WTC11 (cell line): ENCODE measurements at regions not wholly inside any gene's neighbourhood (a gene's known extent, or its start where the extent isn't known, plus 50 kb on each side); places are given as distances from the start of the nearest gene placed in this dataset.
"Not testable (repeated sequence)": the region's sequence is repeated elsewhere in the genome, so short reads cannot be mapped to it uniquely, and the experiment has no call there.

ENCODE experiments used
- FOXP1 ChIP-seq: sonication (generic); formaldehyde crosslinking; IDR thresholded peaks from 2 replicates; pipeline ENCODE4 v1.8.0; 2022; ENCODE audit warnings: missing genetic modification reagents, mild to moderate bottlenecking, moderate library complexity, borderline replicate concordance
- NFYB ChIP-seq: sonication (generic); formaldehyde crosslinking; conservative IDR thresholded peaks from 2 replicates; pipeline ENCODE4 v1.8.0; 2022; ENCODE audit warnings: low read depth, missing genetic modification reagents
- NR3C1 ChIP-seq: sonication (generic); formaldehyde crosslinking; conservative IDR thresholded peaks from 2 replicates; pipeline ENCODE4 v1.8.1; 2023; ENCODE audit warnings: low read depth, mild to moderate bottlenecking, missing genetic modification reagents
- SMAD3 ChIP-seq: sonication (generic); formaldehyde crosslinking; IDR thresholded peaks from 2 replicates; pipeline ENCODE4 v1.8.0; 2022; ENCODE audit warnings: missing genetic modification reagents, mild to moderate bottlenecking, borderline replicate concordance
- TF ChIP-seq, protein P1 (sequence below): fragments of 200-600 bp; IDR thresholded peaks from 2 replicates; pipeline ENCODE4 v1.8.0; 2022; ENCODE audit warnings: antibody characterized with exemption
- TF ChIP-seq, protein P2 (sequence below): sonication (generic); formaldehyde crosslinking; IDR thresholded peaks from 2 replicates; pipeline ENCODE4 v1.8.0; 2022; ENCODE audit warnings: mild to moderate bottlenecking, missing genetic modification reagents
- TF ChIP-seq, protein P3 (sequence below): sonication (generic); formaldehyde crosslinking; IDR thresholded peaks from 2 replicates; pipeline ENCODE4 v1.8.1; 2022; ENCODE audit warnings: low read depth, missing genetic modification reagents, borderline replicate concordance
- TF ChIP-seq, protein P4 (sequence below): fragments of 250-450 bp; sonication (Bioruptor Pico); IDR thresholded peaks from 2 replicates; pipeline ENCODE4 v2.1.2; 2022; ENCODE audit warnings: mild to moderate bottlenecking, moderate library complexity
- TF ChIP-seq, protein P5 (sequence below): sonication (generic); formaldehyde crosslinking; IDR thresholded peaks from 2 replicates; pipeline ENCODE4 v1.8.1; 2023; ENCODE audit warnings: mild to moderate bottlenecking, missing genetic modification reagents, moderate library complexity
- TF ChIP-seq, protein P6 (sequence below): sonication (generic); formaldehyde crosslinking; IDR thresholded peaks from 2 replicates; pipeline ENCODE4 v1.8.1; 2023; ENCODE audit warnings: mild to moderate bottlenecking, missing genetic modification reagents

DNA sequence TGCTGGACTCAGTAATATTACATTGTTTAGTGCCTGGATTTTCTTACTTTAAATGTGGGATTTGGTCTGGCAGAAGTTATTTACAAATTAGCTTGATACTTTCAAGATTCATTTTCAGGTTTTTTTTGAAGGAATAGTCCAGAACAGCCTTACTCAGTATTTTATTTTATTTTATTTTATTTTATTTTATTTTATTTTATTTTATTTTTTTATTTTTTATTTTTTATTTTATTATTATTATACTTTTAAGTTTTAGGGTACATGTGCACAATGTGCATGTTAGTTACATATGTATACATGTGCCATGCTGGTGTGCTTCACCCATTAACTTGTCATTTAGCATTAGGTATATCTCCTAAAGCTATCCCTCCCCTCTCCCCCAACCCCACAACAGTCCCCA is 380.5 kb upstream of the FTMT start:
- TF ChIP-seq, protein P1, sequence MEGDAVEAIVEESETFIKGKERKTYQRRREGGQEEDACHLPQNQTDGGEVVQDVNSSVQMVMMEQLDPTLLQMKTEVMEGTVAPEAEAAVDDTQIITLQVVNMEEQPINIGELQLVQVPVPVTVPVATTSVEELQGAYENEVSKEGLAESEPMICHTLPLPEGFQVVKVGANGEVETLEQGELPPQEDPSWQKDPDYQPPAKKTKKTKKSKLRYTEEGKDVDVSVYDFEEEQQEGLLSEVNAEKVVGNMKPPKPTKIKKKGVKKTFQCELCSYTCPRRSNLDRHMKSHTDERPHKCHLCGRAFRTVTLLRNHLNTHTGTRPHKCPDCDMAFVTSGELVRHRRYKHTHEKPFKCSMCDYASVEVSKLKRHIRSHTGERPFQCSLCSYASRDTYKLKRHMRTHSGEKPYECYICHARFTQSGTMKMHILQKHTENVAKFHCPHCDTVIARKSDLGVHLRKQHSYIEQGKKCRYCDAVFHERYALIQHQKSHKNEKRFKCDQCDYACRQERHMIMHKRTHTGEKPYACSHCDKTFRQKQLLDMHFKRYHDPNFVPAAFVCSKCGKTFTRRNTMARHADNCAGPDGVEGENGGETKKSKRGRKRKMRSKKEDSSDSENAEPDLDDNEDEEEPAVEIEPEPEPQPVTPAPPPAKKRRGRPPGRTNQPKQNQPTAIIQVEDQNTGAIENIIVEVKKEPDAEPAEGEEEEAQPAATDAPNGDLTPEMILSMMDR: not testable (repeated sequence)
- TF ChIP-seq, protein P2, sequence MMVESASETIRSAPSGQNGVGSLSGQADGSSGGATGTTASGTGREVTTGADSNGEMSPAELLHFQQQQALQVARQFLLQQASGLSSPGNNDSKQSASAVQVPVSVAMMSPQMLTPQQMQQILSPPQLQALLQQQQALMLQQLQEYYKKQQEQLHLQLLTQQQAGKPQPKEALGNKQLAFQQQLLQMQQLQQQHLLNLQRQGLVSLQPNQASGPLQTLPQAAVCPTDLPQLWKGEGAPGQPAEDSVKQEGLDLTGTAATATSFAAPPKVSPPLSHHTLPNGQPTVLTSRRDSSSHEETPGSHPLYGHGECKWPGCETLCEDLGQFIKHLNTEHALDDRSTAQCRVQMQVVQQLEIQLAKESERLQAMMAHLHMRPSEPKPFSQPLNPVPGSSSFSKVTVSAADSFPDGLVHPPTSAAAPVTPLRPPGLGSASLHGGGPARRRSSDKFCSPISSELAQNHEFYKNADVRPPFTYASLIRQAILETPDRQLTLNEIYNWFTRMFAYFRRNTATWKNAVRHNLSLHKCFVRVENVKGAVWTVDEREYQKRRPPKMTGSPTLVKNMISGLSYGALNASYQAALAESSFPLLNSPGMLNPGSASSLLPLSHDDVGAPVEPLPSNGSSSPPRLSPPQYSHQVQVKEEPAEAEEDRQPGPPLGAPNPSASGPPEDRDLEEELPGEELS: not testable (repeated sequence)
- not testable (repeated sequence) for TF ChIP-seq FOXP1, NR3C1, NFYB, SMAD3 (CRISPR knock-in tag)
- TF ChIP-seq, protein P3, sequence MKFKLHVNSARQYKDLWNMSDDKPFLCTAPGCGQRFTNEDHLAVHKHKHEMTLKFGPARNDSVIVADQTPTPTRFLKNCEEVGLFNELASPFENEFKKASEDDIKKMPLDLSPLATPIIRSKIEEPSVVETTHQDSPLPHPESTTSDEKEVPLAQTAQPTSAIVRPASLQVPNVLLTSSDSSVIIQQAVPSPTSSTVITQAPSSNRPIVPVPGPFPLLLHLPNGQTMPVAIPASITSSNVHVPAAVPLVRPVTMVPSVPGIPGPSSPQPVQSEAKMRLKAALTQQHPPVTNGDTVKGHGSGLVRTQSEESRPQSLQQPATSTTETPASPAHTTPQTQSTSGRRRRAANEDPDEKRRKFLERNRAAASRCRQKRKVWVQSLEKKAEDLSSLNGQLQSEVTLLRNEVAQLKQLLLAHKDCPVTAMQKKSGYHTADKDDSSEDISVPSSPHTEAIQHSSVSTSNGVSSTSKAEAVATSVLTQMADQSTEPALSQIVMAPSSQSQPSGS (CRISPR knock-in tag): not testable (repeated sequence)
- TF ChIP-seq, protein P4, sequence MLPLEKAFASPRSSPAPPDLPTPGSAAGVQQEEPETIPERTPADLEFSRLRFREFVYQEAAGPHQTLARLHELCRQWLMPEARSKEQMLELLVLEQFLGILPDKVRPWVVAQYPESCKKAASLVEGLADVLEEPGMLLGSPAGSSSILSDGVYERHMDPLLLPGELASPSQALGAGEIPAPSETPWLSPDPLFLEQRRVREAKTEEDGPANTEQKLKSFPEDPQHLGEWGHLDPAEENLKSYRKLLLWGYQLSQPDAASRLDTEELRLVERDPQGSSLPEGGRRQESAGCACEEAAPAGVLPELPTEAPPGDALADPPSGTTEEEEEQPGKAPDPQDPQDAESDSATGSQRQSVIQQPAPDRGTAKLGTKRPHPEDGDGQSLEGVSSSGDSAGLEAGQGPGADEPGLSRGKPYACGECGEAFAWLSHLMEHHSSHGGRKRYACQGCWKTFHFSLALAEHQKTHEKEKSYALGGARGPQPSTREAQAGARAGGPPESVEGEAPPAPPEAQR: not testable (repeated sequence)
- TF ChIP-seq, protein P5, sequence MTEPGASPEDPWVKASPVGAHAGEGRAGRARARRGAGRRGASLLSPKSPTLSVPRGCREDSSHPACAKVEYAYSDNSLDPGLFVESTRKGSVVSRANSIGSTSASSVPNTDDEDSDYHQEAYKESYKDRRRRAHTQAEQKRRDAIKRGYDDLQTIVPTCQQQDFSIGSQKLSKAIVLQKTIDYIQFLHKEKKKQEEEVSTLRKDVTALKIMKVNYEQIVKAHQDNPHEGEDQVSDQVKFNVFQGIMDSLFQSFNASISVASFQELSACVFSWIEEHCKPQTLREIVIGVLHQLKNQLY (CRISPR knock-in tag): not testable (repeated sequence)
- TF ChIP-seq, protein P6, sequence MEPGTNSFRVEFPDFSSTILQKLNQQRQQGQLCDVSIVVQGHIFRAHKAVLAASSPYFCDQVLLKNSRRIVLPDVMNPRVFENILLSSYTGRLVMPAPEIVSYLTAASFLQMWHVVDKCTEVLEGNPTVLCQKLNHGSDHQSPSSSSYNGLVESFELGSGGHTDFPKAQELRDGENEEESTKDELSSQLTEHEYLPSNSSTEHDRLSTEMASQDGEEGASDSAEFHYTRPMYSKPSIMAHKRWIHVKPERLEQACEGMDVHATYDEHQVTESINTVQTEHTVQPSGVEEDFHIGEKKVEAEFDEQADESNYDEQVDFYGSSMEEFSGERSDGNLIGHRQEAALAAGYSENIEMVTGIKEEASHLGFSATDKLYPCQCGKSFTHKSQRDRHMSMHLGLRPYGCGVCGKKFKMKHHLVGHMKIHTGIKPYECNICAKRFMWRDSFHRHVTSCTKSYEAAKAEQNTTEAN (CRISPR knock-in tag): not testable (repeated sequence)
